HepG2 (cell line): ENCODE measurements at regions not wholly inside any gene's neighbourhood (a gene's known extent, or its start where the extent isn't known, plus 50 kb on each side); places are given as distances from the start of the nearest gene placed in this dataset.
A peak's percentile ranks its signal among the peaks of the same experiment; 100 is the strongest.

ENCODE experiments used
- BRD4 ChIP-seq: sonication (generic); formaldehyde crosslinking; IDR thresholded peaks from 2 replicates; pipeline ENCODE4 v1.4.0; 2020; ENCODE audit warnings: missing genetic modification reagents
- DNMT1 ChIP-seq: sonication (generic); formaldehyde crosslinking; IDR thresholded peaks from 2 replicates; pipeline ENCODE4 v1.5.1; 2020; ENCODE audit warnings: mild to moderate bottlenecking, missing genetic modification reagents
- ERF ChIP-seq: IDR thresholded peaks from 2 replicates; pipeline ENCODE4 v1.6.1; 2018; ENCODE audit warnings: missing biosample characterization, missing genetic modification reagents
- HOXA9 ChIP-seq: sonication (generic); formaldehyde crosslinking; IDR thresholded peaks from 2 replicates; pipeline ENCODE4 v1.8.1; 2022; ENCODE audit warnings: missing genetic modification reagents, mild to moderate bottlenecking, moderate library complexity, borderline replicate concordance
- IRF2 ChIP-seq: IDR thresholded peaks from 2 replicates; pipeline ENCODE4 v1.6.1; 2018; ENCODE audit warnings: missing genetic modification reagents, missing compliant biosample characterization
- MEF2D ChIP-seq: sonication (generic); formaldehyde crosslinking; IDR thresholded peaks from 2 replicates; pipeline ENCODE4 v1.5.1; 2020; ENCODE audit warnings: mild to moderate bottlenecking, missing genetic modification reagents
- NR2C2 ChIP-seq: sonication (generic); formaldehyde crosslinking; IDR thresholded peaks from 2 replicates; pipeline ENCODE4 v1.4.0; 2020; ENCODE audit warnings: missing genetic modification reagents, mild to moderate bottlenecking, moderate library complexity, borderline replicate concordance
- RAD21 ChIP-seq: fragments of 450-650 bp; formaldehyde crosslinking; IDR thresholded peaks from 2 replicates; pipeline ENCODE4 v1.5.0; 2020; ENCODE audit warnings: mild to moderate bottlenecking
- REL ChIP-seq: sonication (generic); formaldehyde crosslinking; conservative IDR thresholded peaks from 2 replicates; pipeline ENCODE4 v1.8.0; 2022; ENCODE audit warnings: mild to moderate bottlenecking, missing genetic modification reagents, moderate library complexity
- TP53 ChIP-seq: sonication (generic); formaldehyde crosslinking; conservative IDR thresholded peaks from 2 replicates; pipeline ENCODE4 v1.4.0; 2020; ENCODE audit warnings: missing genetic modification reagents
- ZBTB8A ChIP-seq: sonication (generic); formaldehyde crosslinking; IDR thresholded peaks from 2 replicates; pipeline ENCODE4 v1.4.0; 2020; ENCODE audit warnings: mild to moderate bottlenecking, low read depth, missing genetic modification reagents, borderline replicate concordance
- ZNF224 ChIP-seq: sonication (generic); formaldehyde crosslinking; IDR thresholded peaks from 2 replicates; pipeline ENCODE4 v1.5.0; 2020; ENCODE audit warnings: mild to moderate bottlenecking, missing genetic modification reagents
- ZNF225 ChIP-seq: sonication (generic); formaldehyde crosslinking; IDR thresholded peaks from 2 replicates; pipeline ENCODE4 v1.4.0; 2020; ENCODE audit warnings: mild to moderate bottlenecking, missing genetic modification reagents
- ZNF230 ChIP-seq: sonication (generic); formaldehyde crosslinking; IDR thresholded peaks from 2 replicates; pipeline ENCODE4 v1.4.0; 2020; ENCODE audit warnings: mild to moderate bottlenecking, missing genetic modification reagents
- ZNF547 ChIP-seq: sonication (generic); formaldehyde crosslinking; IDR thresholded peaks from 2 replicates; pipeline ENCODE4 v1.5.1; 2020; ENCODE audit warnings: mild to moderate bottlenecking, missing genetic modification reagents
- ZNF550 ChIP-seq: sonication (generic); formaldehyde crosslinking; IDR thresholded peaks from 2 replicates; pipeline ENCODE4 v1.4.0; 2020; ENCODE audit warnings: mild to moderate bottlenecking, missing genetic modification reagents, borderline replicate concordance
- ZNF678 ChIP-seq: sonication (generic); formaldehyde crosslinking; IDR thresholded peaks from 2 replicates; pipeline ENCODE4 v1.4.0; 2020; ENCODE audit warnings: mild to moderate bottlenecking, missing genetic modification reagents
- TF ChIP-seq, protein P1 (sequence below): sonication (generic); formaldehyde crosslinking; IDR thresholded peaks from 2 replicates; pipeline ENCODE4 v1.5.1; 2020; ENCODE audit warnings: mild to moderate bottlenecking, missing genetic modification reagents, borderline replicate concordance
- TF ChIP-seq, protein P2 (sequence below), 2 experiments: sonication (generic) in 1 of 2; formaldehyde crosslinking in 1 of 2; IDR thresholded peaks; 2 replicates each; pipeline versions ENCODE4 v1.4.0 to v1.6.1; 2016 to 2020; ENCODE audit warnings: borderline replicate concordance in 1 of 2, low read depth in 1 of 2, mild to moderate bottlenecking in 1 of 2, missing genetic modification reagents in 1 of 2

DNA sequence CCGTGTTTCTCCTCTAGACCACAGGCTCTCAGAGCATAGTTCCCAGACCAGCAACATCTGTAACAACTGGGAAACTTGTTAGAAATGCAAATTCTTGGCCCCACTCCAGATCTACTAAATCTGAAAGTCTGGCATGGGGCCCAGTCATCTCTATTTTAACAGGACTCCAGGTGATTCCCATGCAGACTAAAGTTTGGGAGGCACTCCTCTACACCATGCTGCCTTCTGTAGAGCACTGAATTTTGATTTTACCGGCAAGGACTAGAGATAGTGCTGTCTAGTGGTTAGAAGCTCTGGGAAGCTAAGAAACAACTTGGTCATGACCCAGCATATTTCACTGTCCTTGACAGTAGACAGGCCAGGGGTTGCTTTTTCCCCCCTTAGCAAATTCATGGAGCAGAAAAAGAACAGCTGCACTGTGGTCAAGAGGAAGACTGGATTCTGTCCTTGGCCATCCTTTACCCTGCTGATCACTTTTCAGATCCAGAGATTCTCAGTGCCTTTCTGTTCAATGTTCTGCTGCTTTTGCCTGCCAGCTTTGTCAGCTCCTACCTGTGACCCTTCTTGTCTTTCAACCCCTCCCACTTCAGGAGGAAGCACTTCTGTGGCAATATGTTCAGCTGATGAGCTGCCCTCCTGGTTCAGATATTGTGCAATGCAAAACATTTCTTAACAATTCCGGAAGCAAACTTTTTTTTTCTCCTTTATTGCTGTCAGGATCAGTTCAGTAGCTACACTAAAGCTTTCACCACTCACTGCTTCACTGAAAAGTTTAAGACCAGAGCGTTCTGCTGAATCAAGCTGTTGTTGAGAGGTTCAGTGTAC is 133.8 kb upstream of the NUDT4 start (continued):
- TF ChIP-seq, protein P1, sequence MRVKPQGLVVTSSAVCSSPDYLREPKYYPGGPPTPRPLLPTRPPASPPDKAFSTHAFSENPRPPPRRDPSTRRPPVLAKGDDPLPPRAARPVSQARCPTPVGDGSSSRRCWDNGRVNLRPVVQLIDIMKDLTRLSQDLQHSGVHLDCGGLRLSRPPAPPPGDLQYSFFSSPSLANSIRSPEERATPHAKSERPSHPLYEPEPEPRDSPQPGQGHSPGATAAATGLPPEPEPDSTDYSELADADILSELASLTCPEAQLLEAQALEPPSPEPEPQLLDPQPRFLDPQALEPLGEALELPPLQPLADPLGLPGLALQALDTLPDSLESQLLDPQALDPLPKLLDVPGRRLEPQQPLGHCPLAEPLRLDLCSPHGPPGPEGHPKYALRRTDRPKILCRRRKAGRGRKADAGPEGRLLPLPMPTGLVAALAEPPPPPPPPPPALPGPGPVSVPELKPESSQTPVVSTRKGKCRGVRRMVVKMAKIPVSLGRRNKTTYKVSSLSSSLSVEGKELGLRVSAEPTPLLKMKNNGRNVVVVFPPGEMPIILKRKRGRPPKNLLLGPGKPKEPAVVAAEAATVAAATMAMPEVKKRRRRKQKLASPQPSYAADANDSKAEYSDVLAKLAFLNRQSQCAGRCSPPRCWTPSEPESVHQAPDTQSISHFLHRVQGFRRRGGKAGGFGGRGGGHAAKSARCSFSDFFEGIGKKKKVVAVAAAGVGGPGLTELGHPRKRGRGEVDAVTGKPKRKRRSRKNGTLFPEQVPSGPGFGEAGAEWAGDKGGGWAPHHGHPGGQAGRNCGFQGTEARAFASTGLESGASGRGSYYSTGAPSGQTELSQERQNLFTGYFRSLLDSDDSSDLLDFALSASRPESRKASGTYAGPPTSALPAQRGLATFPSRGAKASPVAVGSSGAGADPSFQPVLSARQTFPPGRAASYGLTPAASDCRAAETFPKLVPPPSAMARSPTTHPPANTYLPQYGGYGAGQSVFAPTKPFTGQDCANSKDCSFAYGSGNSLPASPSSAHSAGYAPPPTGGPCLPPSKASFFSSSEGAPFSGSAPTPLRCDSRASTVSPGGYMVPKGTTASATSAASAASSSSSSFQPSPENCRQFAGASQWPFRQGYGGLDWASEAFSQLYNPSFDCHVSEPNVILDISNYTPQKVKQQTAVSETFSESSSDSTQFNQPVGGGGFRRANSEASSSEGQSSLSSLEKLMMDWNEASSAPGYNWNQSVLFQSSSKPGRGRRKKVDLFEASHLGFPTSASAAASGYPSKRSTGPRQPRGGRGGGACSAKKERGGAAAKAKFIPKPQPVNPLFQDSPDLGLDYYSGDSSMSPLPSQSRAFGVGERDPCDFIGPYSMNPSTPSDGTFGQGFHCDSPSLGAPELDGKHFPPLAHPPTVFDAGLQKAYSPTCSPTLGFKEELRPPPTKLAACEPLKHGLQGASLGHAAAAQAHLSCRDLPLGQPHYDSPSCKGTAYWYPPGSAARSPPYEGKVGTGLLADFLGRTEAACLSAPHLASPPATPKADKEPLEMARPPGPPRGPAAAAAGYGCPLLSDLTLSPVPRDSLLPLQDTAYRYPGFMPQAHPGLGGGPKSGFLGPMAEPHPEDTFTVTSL (CRISPR knock-in tag) = peak; percentile 94
- TF ChIP-seq NR2C2 (CRISPR knock-in tag) (peak; percentile 91), RAD21 (no peak), ZNF230 (CRISPR knock-in tag) (no peak), ZNF550 (CRISPR knock-in tag) (no peak), ZNF547 (no peak), BRD4 (CRISPR knock-in tag) (no peak), TP53 (no peak), ZNF678 (CRISPR knock-in tag) (no peak), ERF (CRISPR knock-in tag) (peak; percentile 84; the same call in 1 of the 2 replicates), HOXA9 (CRISPR knock-in tag) (no peak), MEF2D (CRISPR knock-in tag) (no peak), DNMT1 (CRISPR knock-in tag) (no peak), ZBTB8A (CRISPR knock-in tag) (no peak), IRF2 (CRISPR knock-in tag) (peak; percentile 36; the same call in 1 of the 2 replicates), ZNF225 (CRISPR knock-in tag) (no peak), ZNF224 (CRISPR knock-in tag) (0 out of 2 replicates have a peak, but pooled peaks have one; percentile 5), REL (CRISPR knock-in tag) (no peak)
- TF ChIP-seq, protein P2, sequence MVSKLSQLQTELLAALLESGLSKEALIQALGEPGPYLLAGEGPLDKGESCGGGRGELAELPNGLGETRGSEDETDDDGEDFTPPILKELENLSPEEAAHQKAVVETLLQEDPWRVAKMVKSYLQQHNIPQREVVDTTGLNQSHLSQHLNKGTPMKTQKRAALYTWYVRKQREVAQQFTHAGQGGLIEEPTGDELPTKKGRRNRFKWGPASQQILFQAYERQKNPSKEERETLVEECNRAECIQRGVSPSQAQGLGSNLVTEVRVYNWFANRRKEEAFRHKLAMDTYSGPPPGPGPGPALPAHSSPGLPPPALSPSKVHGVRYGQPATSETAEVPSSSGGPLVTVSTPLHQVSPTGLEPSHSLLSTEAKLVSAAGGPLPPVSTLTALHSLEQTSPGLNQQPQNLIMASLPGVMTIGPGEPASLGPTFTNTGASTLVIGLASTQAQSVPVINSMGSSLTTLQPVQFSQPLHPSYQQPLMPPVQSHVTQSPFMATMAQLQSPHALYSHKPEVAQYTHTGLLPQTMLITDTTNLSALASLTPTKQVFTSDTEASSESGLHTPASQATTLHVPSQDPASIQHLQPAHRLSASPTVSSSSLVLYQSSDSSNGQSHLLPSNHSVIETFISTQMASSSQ (IDR thresholded peaks at IDR 0.05; ENCODE audit: low read depth) = 0 out of 2 replicates have a peak, but pooled peaks have one; percentile 25
- TF ChIP-seq, protein P2 (CRISPR knock-in tag; IDR thresholded peaks at IDR 0.05; ENCODE audit: borderline replicate concordance) = no peak
